IMR-90 (cell line): ENCODE measurements at regions not wholly inside any gene's neighbourhood (a gene's known extent, or its start where the extent isn't known, plus 50 kb on each side); places are given as distances from the start of the nearest gene placed in this dataset.
A peak's percentile ranks its signal among the peaks of the same experiment; 100 is the strongest.

ENCODE experiments used
- ATAC-seq: fragments of 200-7000 bp; cut with Tn5 transposase; 2 replicates; pipeline ENCODE4 v1.9.1; 2020; ENCODE audit warnings: low read depth, mild to moderate bottlenecking, moderate library complexity
- BruUV-seq: library from RNA; stranded (reverse); fragments of 400-500 nt; replicated peaks from 2 replicates; lab custom pipeline; 2021; lab: Mats Ljungman, UMichigan
- CTCF ChIA-PET: fragments of 300-600 bp; formaldehyde crosslinking; extraction: SDS; loops from one replicate; lab custom pipeline; 2021; ENCODE audit warnings: antibody characterized with exemption; lab: Yijun Ruan, JAX
- POLR2A ChIA-PET: fragments of 300-600 bp; sonication (Branson Sonifier 250); formaldehyde crosslinking; loops from one replicate; lab custom pipeline; 2022; ENCODE audit warnings: antibody characterized with exemption; ENCODE audit not compliant: unreplicated experiment; lab: Charles Lee
- DNase-seq: peaks from one replicate; pipeline ENCODE4 v3.0.0; 2013
- H2AFZ ChIP-seq: replicated peaks from 2 replicates; pipeline ENCODE3; 2013; ENCODE audit warnings: low read length, mild to moderate bottlenecking; ENCODE audit not compliant: poor library complexity
- H2AK5ac ChIP-seq: 2 replicates; pipeline ENCODE4 v1.6.1; 2013; ENCODE audit warnings: low read depth, low read length, inconsistent platforms
- H2AK9ac ChIP-seq: replicated peaks from 2 replicates; pipeline ENCODE3; 2013; ENCODE audit warnings: mild to moderate bottlenecking, low read depth, low read length, moderate library complexity; ENCODE audit not compliant: poor library complexity
- H2BK120ac ChIP-seq: 2 replicates; pipeline ENCODE4 v1.6.1; 2013; ENCODE audit warnings: low read depth, low read length, inconsistent platforms
- H2BK15ac ChIP-seq: 3 replicates; pipeline ENCODE4 v1.6.1; 2013; ENCODE audit warnings: low read depth, low read length, inconsistent platforms
- H2BK20ac ChIP-seq: 2 replicates; pipeline ENCODE4 v1.6.1; 2013; ENCODE audit warnings: low read depth, mild to moderate bottlenecking, inconsistent platforms, low read length, moderate library complexity
- H2BK5ac ChIP-seq: 2 replicates; pipeline ENCODE4 v1.6.1; 2013; ENCODE audit warnings: mild to moderate bottlenecking, low read depth, low read length, inconsistent platforms; ENCODE audit not compliant: poor library complexity, severe bottlenecking
- H3K14ac ChIP-seq: replicated peaks from 2 replicates; pipeline ENCODE4 v1.6.1; 2013; ENCODE audit warnings: low read depth, low read length, inconsistent platforms
- H3K18ac ChIP-seq: 2 replicates; pipeline ENCODE4 v1.6.1; 2013; ENCODE audit warnings: low read depth, low read length, control low read depth
- H3K23ac ChIP-seq: 2 replicates; pipeline ENCODE4 v1.6.1; 2013; ENCODE audit warnings: low read depth, low read length, inconsistent platforms
- H3K27ac ChIP-seq: 2 replicates; pipeline ENCODE4 v1.5.1; 2013; ENCODE audit warnings: mild to moderate bottlenecking, control low read depth, low read length; ENCODE audit not compliant: insufficient read depth
- H3K27me3 ChIP-seq: 2 replicates; pipeline ENCODE4 v1.6.1; 2013; ENCODE audit warnings: low read length; ENCODE audit not compliant: control insufficient read depth, insufficient read depth
- H3K36me3 ChIP-seq: 2 replicates; pipeline ENCODE4 v1.6.1; 2013; ENCODE audit warnings: low read length, mixed read lengths; ENCODE audit not compliant: control insufficient read depth, insufficient read depth
- H3K4ac ChIP-seq: 2 replicates; pipeline ENCODE4 v1.6.1; 2013; ENCODE audit warnings: low read depth, low read length, inconsistent platforms
- H3K4me1 ChIP-seq: 2 replicates; pipeline ENCODE4 v1.6.1; 2013; ENCODE audit warnings: low read length, mixed read lengths; ENCODE audit not compliant: control insufficient read depth, insufficient read depth
- H3K4me2 ChIP-seq: 2 replicates; pipeline ENCODE4 v1.6.1; 2013; ENCODE audit warnings: low read depth, mild to moderate bottlenecking, control low read depth, low read length, moderate library complexity
- H3K4me3 ChIP-seq: 2 replicates; pipeline ENCODE4 v1.5.1; 2013; ENCODE audit warnings: low read depth, mild to moderate bottlenecking, control low read depth, low read length, moderate library complexity; ENCODE audit not compliant: insufficient read depth
- H3K56ac ChIP-seq: 2 replicates; pipeline ENCODE4 v1.6.1; 2013; ENCODE audit warnings: low read length, inconsistent platforms; ENCODE audit not compliant: insufficient read depth; ENCODE audit errors: extremely low read depth
- H3K79me1 ChIP-seq, 2 experiments: 2 replicates each; pipeline ENCODE4 v1.6.1; 2013; ENCODE audit warnings: low read length in 2 of 2, inconsistent platforms in 1 of 2, low read depth in 1 of 2
- H3K9ac ChIP-seq: 2 replicates; pipeline ENCODE4 v1.6.1; 2013; ENCODE audit warnings: low read depth, low read length, control low read depth
- H3K9me1 ChIP-seq: 2 replicates; pipeline ENCODE4 v1.6.1; 2013; ENCODE audit warnings: low read length, inconsistent platforms; ENCODE audit not compliant: insufficient read depth
- H3K9me3 ChIP-seq: 2 replicates; pipeline ENCODE4 v1.6.1; 2013; ENCODE audit warnings: low read length; ENCODE audit not compliant: control insufficient read depth, insufficient read depth
- H4K20me1 ChIP-seq: 2 replicates; pipeline ENCODE4 v1.6.1; 2013; ENCODE audit warnings: low read length, inconsistent platforms; ENCODE audit not compliant: insufficient read depth
- H4K5ac ChIP-seq: 2 replicates; pipeline ENCODE4 v1.6.1; 2013; ENCODE audit warnings: mild to moderate bottlenecking, low read depth, low read length, control low read depth
- H4K8ac ChIP-seq, 2 experiments: 2 replicates each; pipeline ENCODE4 v1.6.1; 2013; ENCODE audit warnings: low read depth in 2 of 2, low read length in 2 of 2, control low read depth in 1 of 2, inconsistent platforms in 1 of 2
- H4K91ac ChIP-seq: 2 replicates; pipeline ENCODE4 v1.6.1; 2013; ENCODE audit warnings: low read depth, low read length, inconsistent platforms; ENCODE audit not compliant: insufficient read depth
- FOS ChIP-seq: fragments of 150-350 bp; IDR thresholded peaks from 2 replicates; pipeline ENCODE4 v1.6.1; 2016; ENCODE audit warnings: low read depth, low read length
- POLR2A ChIP-seq: IDR thresholded peaks from 2 replicates; pipeline ENCODE4 v1.6.1; 2012; ENCODE audit warnings: mild to moderate bottlenecking, low read depth, low read length
- RAD21 ChIP-seq: IDR thresholded peaks from 2 replicates; pipeline ENCODE4 v1.6.1; 2012; ENCODE audit warnings: low read length, improper control_type of control experiment
- RCOR1 ChIP-seq: IDR thresholded peaks from 2 replicates; pipeline ENCODE4 v1.6.1; 2012; ENCODE audit warnings: mild to moderate bottlenecking, low read length, improper control_type of control experiment; ENCODE audit not compliant: insufficient replicate concordance
- RFX5 ChIP-seq: IDR thresholded peaks from 2 replicates; pipeline ENCODE4 v1.8.0; 2012; ENCODE audit warnings: low read depth, mild to moderate bottlenecking, low read length, moderate library complexity
- WGBS, 2 experiments: methylation state at CpG; one replicate each; pipeline versions ENCODE4 v1.1.5 to v1.1.7; 2013; ENCODE audit warnings: missing lambda C conversion rate in 2 of 2; ENCODE audit not compliant: insufficient read length in 1 of 2; ENCODE audit errors: extremely low coverage in 2 of 2; 5-methylcytosine and 5-hydroxymethylcytosine counted together
- dilution Hi-C: fragments of 300-500 bp; cut with HindIII; formaldehyde crosslinking; loops from one replicate; pipeline ENCODE4 v1.14.3; 2018; ENCODE audit warnings: low sequenced_read_pairs; ENCODE audit not compliant: unreplicated experiment
- in situ Hi-C: fragments of 300-500 bp; cut with MboI; formaldehyde crosslinking; loops from 3 replicates; pipeline ENCODE4 v1.14.3; 2019; ENCODE audit warnings: low sequenced_read_pairs, inconsistent platforms, mixed read lengths
- intact Hi-C: fragments of 100-400 bp; cut with micrococcal nuclease; formaldehyde crosslinking; loops from 2 replicates; pipeline ENCODE4 v1.10.0; 2022
- TF ChIP-seq, protein P1 (sequence below): conservative IDR thresholded peaks from 2 replicates; pipeline ENCODE4 v1.5.1; 2012; ENCODE audit warnings: mild to moderate bottlenecking, low read depth, low read length, improper control_type of control experiment

DNA sequence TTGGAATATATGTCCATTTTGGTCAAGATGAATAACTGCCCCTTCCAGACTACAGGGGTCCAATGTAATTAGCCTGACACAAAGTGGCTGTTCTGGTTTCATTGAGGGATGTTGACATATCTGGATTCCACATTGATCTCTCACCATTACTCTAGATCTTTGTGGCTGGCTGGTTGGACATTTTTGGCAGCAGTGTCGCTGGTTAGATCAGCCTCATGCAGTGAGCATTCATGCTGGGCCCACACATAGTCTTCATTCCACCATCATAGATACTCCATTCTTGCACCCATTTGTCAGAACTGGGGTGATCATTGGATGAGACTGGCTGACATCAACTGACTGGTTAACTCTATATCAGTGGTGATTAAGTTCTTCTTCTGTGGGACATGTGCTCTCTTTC is 74.4 kb downstream of the MGST1 start:
- no peak overlapping the region for H3K27ac ChIP-seq
- H3K4me2 ChIP-seq = no peak overlapping the region
- BruUV-seq = no TSS peak
- H3K4ac ChIP-seq = no peak overlapping the region
- no peaks in the 10 kb centered on the region for H3K36me3 ChIP-seq
- dilution Hi-C loops = no loop called here
- ChIA-PET CTCF (no interaction called here), POLR2A (no interaction called here)
- H2BK120ac ChIP-seq = no peak overlapping the region
- DNase-seq = peak; percentile 38
- H3K9me3 ChIP-seq = no peaks in the 10 kb centered on the region; the same call in 1 of the 2 replicates
- H3K9me1 ChIP-seq = no peaks in the 10 kb centered on the region
- no peaks in the 10 kb centered on the region for H4K20me1 ChIP-seq
- H2AK9ac ChIP-seq = no peak overlapping the region
- no peak for ATAC-seq
- no peak overlapping the region for H4K91ac ChIP-seq
- intact Hi-C loops = no loop called here
- H3K9ac ChIP-seq = no peak overlapping the region
- no CpG with 5 or more reads among the region's 1 CpG for WGBS, 2 experiments
- H3K23ac ChIP-seq = no peak overlapping the region
- no peaks in the 10 kb centered on the region for H3K27me3 ChIP-seq
- H3K56ac ChIP-seq = no peak overlapping the region
- H2BK15ac ChIP-seq = no peak overlapping the region
- H3K79me1 ChIP-seq = no peaks in the 10 kb centered on the region; a peak in 1 of 4 replicates
- no peaks in the 10 kb centered on the region for H3K4me1 ChIP-seq
- no peak overlapping the region for H3K18ac ChIP-seq
- 0 out of 2 replicates have a peak overlapping the region, but pooled peaks have one; percentile 1 for H3K14ac ChIP-seq
- peak overlapping the region; percentile 17 for H2AFZ ChIP-seq
- no peak overlapping the region for H3K4me3 ChIP-seq
- H4K8ac ChIP-seq = no peak overlapping the region
- no peak overlapping the region for H4K5ac ChIP-seq
- H2BK5ac ChIP-seq = no peak overlapping the region
- H2AK5ac ChIP-seq = no peak overlapping the region
- TF ChIP-seq RFX5 (no peak), POLR2A (no peak), RCOR1 (no peak), RAD21 (no peak), FOS (no peak)
- TF ChIP-seq, protein P1, sequence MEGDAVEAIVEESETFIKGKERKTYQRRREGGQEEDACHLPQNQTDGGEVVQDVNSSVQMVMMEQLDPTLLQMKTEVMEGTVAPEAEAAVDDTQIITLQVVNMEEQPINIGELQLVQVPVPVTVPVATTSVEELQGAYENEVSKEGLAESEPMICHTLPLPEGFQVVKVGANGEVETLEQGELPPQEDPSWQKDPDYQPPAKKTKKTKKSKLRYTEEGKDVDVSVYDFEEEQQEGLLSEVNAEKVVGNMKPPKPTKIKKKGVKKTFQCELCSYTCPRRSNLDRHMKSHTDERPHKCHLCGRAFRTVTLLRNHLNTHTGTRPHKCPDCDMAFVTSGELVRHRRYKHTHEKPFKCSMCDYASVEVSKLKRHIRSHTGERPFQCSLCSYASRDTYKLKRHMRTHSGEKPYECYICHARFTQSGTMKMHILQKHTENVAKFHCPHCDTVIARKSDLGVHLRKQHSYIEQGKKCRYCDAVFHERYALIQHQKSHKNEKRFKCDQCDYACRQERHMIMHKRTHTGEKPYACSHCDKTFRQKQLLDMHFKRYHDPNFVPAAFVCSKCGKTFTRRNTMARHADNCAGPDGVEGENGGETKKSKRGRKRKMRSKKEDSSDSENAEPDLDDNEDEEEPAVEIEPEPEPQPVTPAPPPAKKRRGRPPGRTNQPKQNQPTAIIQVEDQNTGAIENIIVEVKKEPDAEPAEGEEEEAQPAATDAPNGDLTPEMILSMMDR = no peak
- in situ Hi-C loops = no loop called here
- H2BK20ac ChIP-seq = no peak overlapping the region
